ENCODE measurements at regions not wholly inside any gene's neighbourhood (a gene's known extent, or its start where the extent isn't known, plus 50 kb on each side); places are given as distances from the start of the nearest gene placed in this dataset.

DNA sequence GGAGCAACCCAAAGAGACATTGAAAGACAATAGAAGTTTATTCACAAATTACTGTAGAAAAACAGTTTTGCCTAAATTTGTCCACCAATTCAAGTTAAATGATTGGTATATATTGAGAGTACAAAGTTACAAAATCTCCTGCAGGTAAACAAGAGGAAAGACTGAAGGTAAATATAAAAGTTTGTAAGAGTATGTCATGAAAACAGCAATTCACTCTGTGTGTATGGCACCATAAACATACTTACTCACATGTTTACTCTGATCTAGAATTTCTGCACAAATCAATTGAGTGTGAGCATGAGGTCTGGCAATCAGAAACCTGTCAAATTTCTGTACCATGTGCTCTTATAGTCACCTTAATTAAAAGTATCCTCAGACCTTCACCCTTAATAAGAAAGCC, 800.9 kb upstream of the MBL2 start:
- POLR2A ChIA-PET = no interaction called here
- H3K9me3 ChIP-seq (ENCODE audit: control insufficient read depth in 1 of 2, insufficient read depth in 1 of 2, low read depth in 1 of 2, low read length in 2 of 2) = peaks cover 11 to 17% of the 10 kb centered on the region in 2 experiments; a peak in 2 of 4 replicates
- RAD21 ChIA-PET (ENCODE audit: low non-redundant PET in 1 of 2, low total read pairs in 2 of 2, uncharacterized antibody in 2 of 2, unreplicated experiment in 2 of 2) = no interaction called here
- H3K27ac ChIP-seq (ENCODE audit: low read depth, low read length) = no peak overlapping the region
- no peak overlapping the region for H2AFZ ChIP-seq (ENCODE audit: low read depth, low read length, poor library complexity, severe bottlenecking)
- CTCF ChIA-PET = no interaction called here
- no peaks in the 10 kb centered on the region for H3K36me3 ChIP-seq (ENCODE audit: control insufficient read depth in 1 of 2, insufficient read depth in 2 of 2, low read length in 2 of 2)
- BruUV-seq (replicated peaks) = no TSS peak
- no peak overlapping the region for H3K4me2 ChIP-seq (ENCODE audit: low read length)
- no peaks in the 10 kb centered on the region for H3K27me3 ChIP-seq (ENCODE audit: insufficient read depth, low read length)
- no peaks in the 10 kb centered on the region for H3K9me2 ChIP-seq (ENCODE audit: insufficient read depth)
- DNase-seq (ENCODE audit: low read depth, low spot score) (no peak), ATAC-seq (no peak)
- no peak overlapping the region for H3K9ac ChIP-seq (ENCODE audit: low read length)
- no peaks in the 10 kb centered on the region for H3K79me2 ChIP-seq (ENCODE audit: insufficient read depth, low read length)
- no peaks in the 10 kb centered on the region for H3K4me1 ChIP-seq (ENCODE audit: control insufficient read depth in 1 of 2, insufficient read depth in 2 of 2, low read length in 2 of 2)
- intact Hi-C loops (cut with micrococcal nuclease) = no loop called here
- TF ChIP-seq ZNF274 (IDR thresholded peaks at IDR 0.05; ENCODE audit: low read depth, low read length) = no peak
- no peaks in the 10 kb centered on the region for H4K20me1 ChIP-seq (ENCODE audit: insufficient read depth)
- no peak overlapping the region for H3K4me3 ChIP-seq (replicated peaks in 1 of 2; ENCODE audit: low read depth in 1 of 2, low read length in 2 of 2)

GRCh38 chr10:53572799-53573198, 800.2 kb upstream of the MBL2 start:
- ChIA-PET POLR2A (no interaction called here), RAD21 (ENCODE audit: low non-redundant PET in 1 of 2, low total read pairs in 2 of 2, uncharacterized antibody in 2 of 2, unreplicated experiment in 2 of 2) (no interaction called here), CTCF (no interaction called here)
- Histone ChIP-seq H2AFZ (ENCODE audit: low read depth, low read length, poor library complexity, severe bottlenecking) (no peak overlapping the region), H3K36me3 (ENCODE audit: control insufficient read depth in 1 of 2, insufficient read depth in 2 of 2, low read length in 2 of 2) (no peaks in the 10 kb centered on the region), H4K20me1 (ENCODE audit: insufficient read depth) (no peaks in the 10 kb centered on the region), H3K79me2 (ENCODE audit: insufficient read depth, low read length) (no peaks in the 10 kb centered on the region), H3K9me2 (ENCODE audit: insufficient read depth) (no peaks in the 10 kb centered on the region), H3K27ac (ENCODE audit: low read depth, low read length) (no peak overlapping the region), H3K4me1 (ENCODE audit: control insufficient read depth in 1 of 2, insufficient read depth in 2 of 2, low read length in 2 of 2) (no peaks in the 10 kb centered on the region), H3K27me3 (ENCODE audit: insufficient read depth, low read length) (no peaks in the 10 kb centered on the region), H3K9ac (ENCODE audit: low read length) (no peak overlapping the region), H3K9me3 (ENCODE audit: control insufficient read depth in 1 of 2, insufficient read depth in 1 of 2, low read depth in 1 of 2, low read length in 2 of 2) (peaks cover 11 to 17% of the 10 kb centered on the region in 2 experiments; a peak in 2 of 4 replicates), H3K4me2 (ENCODE audit: low read length) (no peak overlapping the region), H3K4me3 (replicated peaks in 1 of 2; ENCODE audit: low read depth in 1 of 2, low read length in 2 of 2) (no peak overlapping the region)
- BruUV-seq (replicated peaks) = no TSS peak
- intact Hi-C loops (cut with micrococcal nuclease) = no loop called here
- TF ChIP-seq ZFX (IDR thresholded peaks at IDR 0.05) (no peak), ATF3 (IDR thresholded peaks at IDR 0.05) (no peak), EZH2 (IDR thresholded peaks at IDR 0.05) (no peak), SIN3A (IDR thresholded peaks at IDR 0.05; ENCODE audit: low read depth) (no peak), TCF7L2 (IDR thresholded peaks at IDR 0.05; ENCODE audit: borderline replicate concordance, extremely low read depth, insufficient read depth, insufficient read length) (no peak), POLR2A (IDR thresholded peaks at IDR 0.05; ENCODE audit: borderline replicate concordance, extremely low read depth, insufficient read depth, insufficient read length) (no peak), SP1 (IDR thresholded peaks at IDR 0.05; ENCODE audit: low read depth) (no peak), JUND (IDR thresholded peaks at IDR 0.05) (no peak), POLR2AphosphoS5 (IDR thresholded peaks at IDR 0.05; ENCODE audit: low read depth, low read length) (no peak)
- no peak for ATAC-seq
- DNase-seq (ENCODE audit: low read depth, low spot score) = no peak
